ENCODE measurements at regions not wholly inside any gene's neighbourhood (a gene's known extent, or its start where the extent isn't known, plus 50 kb on each side); places are given as distances from the start of the nearest gene placed in this dataset.

GRCh38 chr5:164435576-164435975 is 930.2 kb downstream of the MAT2B start:
- TF ChIP-seq CTCF (IDR thresholded peaks at IDR 0.05) (no peak), ZFX (IDR thresholded peaks at IDR 0.05; ENCODE audit: borderline replicate concordance) (no peak)
- no peak overlapping the region for H3K27ac ChIP-seq

DNA sequence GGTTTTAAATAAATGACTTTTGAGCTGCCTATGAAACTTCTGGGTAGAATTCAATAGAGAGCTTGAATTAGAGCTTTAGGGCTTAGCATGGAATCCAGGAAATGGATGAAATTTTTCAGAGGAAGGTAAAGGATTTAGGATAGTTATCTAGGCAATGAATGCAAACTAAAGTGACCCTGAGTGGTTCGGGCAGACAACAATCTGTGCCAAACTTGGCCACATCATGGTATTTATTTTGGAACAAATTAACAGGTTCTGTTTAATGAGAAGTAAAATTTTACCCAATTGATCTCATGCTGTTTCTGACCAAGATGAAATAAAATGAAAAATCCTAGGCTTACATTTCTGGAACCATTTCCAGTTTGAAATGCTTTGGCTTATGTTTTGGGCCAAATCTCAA is 934.4 kb downstream of the MAT2B start:
- no peak overlapping the region for H3K27ac ChIP-seq
- no peak for TF ChIP-seq CTCF (IDR thresholded peaks at IDR 0.05)
- TF ChIP-seq ZFX (IDR thresholded peaks at IDR 0.05; ENCODE audit: borderline replicate concordance): no peak

DNA sequence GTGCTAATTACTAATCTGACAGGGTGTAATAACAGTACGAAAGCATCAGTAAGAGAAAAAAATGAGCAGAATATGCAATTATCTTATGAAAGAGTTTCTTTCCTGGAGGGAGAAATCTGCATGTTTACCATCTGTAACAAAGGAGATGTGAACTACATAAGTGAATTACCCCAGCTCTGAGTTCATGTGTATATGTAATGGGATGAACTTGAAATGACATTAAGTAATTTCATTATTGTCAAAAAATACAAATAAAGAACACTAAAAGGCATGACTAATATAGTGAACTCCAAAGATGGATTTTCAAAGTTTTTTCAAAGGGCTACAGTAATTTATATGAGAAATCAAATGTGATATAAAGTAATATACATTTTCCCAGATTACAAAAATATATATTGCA is 944.0 kb downstream of the MAT2B start:
- no peak for TF ChIP-seq ZFX (IDR thresholded peaks at IDR 0.05; ENCODE audit: borderline replicate concordance)
- TF ChIP-seq CTCF (IDR thresholded peaks at IDR 0.05): no peak
- no peak overlapping the region for H3K27ac ChIP-seq

GRCh38 chr5:164466033-164466432 is 960.6 kb downstream of the MAT2B start:
- H3K27ac ChIP-seq: no peak overlapping the region
- TF ChIP-seq ZFX (IDR thresholded peaks at IDR 0.05; ENCODE audit: borderline replicate concordance) (no peak), CTCF (IDR thresholded peaks at IDR 0.05) (no peak)

GRCh38 chr5:164470312-164470711 is 964.9 kb downstream of the MAT2B start:
- TF ChIP-seq ZFX (IDR thresholded peaks at IDR 0.05; ENCODE audit: borderline replicate concordance) (no peak), CTCF (IDR thresholded peaks at IDR 0.05) (no peak)
- no peak overlapping the region for H3K27ac ChIP-seq

DNA sequence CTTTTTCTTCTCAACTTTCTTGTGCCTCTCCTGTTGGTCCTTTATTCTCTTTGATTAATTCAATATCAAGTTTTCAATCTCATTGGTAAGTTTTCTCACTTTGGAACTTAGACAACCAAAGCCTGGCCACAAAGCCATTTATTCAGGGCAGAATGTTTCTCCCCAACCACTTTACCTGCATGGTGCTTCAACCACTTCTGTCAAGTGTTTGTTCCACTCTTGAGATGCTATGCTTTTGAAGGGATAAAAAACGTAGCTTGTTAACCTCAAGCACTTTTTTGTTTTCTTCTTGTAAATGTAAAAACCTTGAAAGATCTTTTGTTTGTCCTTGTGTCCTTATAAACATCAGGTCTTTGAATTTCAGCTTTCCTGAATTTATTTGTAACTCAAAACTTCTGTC is 966.7 kb downstream of the MAT2B start:
- TF ChIP-seq CTCF (IDR thresholded peaks at IDR 0.05) (no peak), ZFX (IDR thresholded peaks at IDR 0.05; ENCODE audit: borderline replicate concordance) (no peak)
- H3K27ac ChIP-seq: no peak overlapping the region

DNA sequence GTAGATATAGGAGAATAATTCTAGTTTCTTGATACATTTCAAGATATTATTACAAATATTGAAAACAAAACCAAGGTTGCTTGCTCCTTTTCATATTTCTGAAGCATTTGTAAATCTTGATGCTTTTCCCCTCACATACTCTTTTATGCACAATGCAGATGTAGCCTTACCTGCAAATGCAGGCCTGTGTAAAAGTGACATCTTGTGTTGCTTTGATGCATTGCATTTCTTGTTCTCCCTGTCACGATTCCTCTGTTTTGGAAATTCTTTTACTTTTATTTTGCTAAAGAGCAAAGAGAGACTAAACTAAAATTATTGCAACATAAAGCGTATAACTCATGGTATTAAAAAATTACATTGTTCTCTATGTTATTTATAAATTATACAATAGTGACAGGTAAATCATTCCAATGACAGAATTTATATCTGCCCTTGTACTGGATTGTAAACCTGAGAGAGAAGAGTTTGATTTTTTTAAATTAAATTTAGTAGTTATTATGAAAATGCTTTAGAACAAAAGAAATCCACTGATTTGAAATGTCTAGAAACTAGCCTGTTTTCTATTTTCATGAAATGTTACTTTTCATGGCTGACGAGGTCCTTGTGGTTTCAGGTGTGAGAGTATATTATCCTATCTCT is 970.0 kb downstream of the MAT2B start:
- H3K27ac ChIP-seq: no peak overlapping the region
- no peak for TF ChIP-seq ZFX (IDR thresholded peaks at IDR 0.05; ENCODE audit: borderline replicate concordance)
- peak; percentile 77 for TF ChIP-seq CTCF (IDR thresholded peaks at IDR 0.05)
